HG03097 (cell line): ENCODE measurements at regions not wholly inside any gene's neighbourhood (a gene's known extent, or its start where the extent isn't known, plus 50 kb on each side); places are given as distances from the start of the nearest gene placed in this dataset.

Experiments
- ATAC-seq: cut with Tn5 transposase; IDR thresholded peaks from one replicate; pipeline ENCODE4 v1.9.1; 2021; ENCODE audit not compliant: unreplicated experiment, low FRiP score

DNA sequence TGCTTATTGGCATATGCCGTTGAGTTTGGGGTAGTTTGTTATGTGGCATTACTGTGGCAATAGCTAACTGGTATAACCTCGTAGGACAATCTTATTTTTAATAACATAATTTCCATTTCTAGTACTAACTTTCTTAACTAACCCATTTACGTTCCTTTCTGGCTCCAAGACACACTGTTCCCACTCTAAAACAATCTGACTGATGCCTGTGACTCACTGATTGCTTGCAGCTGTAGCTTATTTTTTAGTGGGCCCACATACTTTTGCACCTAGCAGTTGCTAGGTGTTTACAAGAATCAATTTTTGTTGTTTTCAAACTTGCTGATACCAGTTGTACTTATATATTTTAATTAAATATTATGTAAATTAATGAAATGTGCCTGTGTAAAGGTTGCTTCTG lies 52.2 kb downstream of the FAT3 start:
- no peak for ATAC-seq

- ATAC-seq, result no peak
Measured at GRCh38 chr11:92277871-92278270, 53.3 kb downstream of the FAT3 start.

- no peak for ATAC-seq
Measured at GRCh38 chr11:92278791-92279433, 54.3 kb downstream of the FAT3 start.

- no peak for ATAC-seq
Measured at GRCh38 chr11:92284107-92284506, 59.5 kb downstream of the FAT3 start.

GRCh38 chr11:92284558-92284957 lies 59.9 kb downstream of the FAT3 start:
- ATAC-seq, result no peak

DNA sequence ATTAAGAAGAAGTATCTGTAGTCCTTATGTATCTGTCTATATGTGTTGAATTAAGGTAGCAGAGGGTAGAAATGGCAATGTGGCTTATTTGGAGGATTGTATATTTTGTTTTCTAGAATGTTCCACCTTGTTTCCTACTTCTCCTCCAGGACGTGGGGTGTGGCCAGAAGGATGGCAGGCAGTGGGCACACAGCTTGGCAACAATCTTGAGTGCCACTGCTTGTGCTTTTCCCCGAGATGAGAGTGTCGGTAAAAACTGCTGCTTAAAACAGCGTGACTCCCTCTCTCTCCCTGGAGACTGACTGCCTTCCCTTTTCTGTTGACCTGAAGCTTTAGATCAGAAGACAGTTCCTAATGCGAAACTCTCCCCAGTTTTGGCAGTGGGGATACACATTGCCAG lies 61.2 kb downstream of the FAT3 start:
- ATAC-seq, result no peak

GRCh38 chr11:92286709-92287108 lies 62.1 kb downstream of the FAT3 start:
- ATAC-seq, result no peak

- no peak for ATAC-seq
Measured at GRCh38 chr11:92295175-92296137, 70.8 kb downstream of the FAT3 start.

- no peak for ATAC-seq
Measured at GRCh38 chr11:92296138-92296515, 71.5 kb downstream of the FAT3 start.

DNA sequence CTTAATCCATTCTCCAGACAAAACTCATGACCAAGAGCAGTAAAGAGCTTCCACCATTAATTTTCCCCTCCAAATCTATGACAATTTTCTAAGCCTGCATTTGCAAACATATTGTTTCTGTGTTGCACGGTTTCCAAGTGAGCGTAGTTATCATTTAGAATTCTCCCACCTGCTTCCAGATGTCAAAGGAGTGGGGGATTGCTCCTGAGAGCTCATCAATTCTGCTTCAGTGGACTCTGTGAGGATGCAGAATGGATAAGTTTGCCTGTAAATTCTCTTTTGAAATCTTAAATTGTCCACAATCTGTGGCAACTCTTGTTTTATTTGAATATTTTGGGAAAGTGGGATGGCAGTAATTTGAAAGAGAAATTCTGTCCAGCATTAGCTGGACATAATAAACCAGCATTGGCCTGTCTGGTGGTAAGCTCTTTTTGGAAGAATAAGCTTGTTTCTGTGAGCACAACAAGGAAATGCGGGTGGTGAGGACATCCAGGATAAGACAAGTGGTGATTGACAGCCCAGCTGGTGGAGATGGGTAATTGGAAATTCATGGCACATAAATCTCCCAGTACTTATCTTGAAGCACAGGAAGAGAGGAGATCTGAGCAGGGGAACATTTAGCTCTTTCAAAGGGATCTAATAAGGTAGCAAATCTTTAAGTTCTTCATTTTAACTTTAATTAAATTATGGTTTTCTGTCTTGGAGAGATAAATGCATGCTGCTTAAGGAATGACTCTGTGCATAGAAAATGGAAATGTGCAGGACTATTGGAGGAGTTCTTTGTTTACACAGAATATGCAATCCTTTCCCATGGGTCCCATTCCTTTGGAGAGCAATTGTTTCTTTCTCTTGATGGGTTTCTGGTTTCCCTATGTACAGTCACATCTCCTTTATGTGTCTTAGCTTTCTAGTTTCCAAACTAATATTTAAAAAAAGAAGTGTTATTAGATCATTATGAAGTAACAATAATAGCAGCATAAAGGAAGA lies 73.2 kb downstream of the FAT3 start:
- ATAC-seq, result no peak

GRCh38 chr11:92300876-92301275 lies 76.3 kb downstream of the FAT3 start:
- ATAC-seq, result no peak

DNA sequence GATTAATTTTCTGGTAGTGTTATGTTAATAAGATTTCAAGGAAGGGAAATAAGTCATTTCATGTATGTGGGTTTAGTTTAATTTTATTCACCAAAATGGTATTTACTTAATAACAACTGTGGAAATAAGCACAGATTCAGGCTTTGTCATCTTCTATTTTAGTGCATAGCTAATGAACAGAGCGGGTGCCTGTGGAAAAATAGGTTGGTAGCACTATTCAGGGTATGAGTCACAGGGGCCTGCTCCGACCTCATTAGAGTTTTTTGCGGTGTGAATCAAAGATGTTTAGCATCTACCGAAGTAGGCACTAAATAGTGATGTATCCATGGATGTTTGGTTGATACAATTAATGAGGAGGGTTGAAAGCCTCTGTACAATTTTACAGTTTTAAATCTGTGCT lies 78.2 kb downstream of the FAT3 start:
- no peak for ATAC-seq

DNA sequence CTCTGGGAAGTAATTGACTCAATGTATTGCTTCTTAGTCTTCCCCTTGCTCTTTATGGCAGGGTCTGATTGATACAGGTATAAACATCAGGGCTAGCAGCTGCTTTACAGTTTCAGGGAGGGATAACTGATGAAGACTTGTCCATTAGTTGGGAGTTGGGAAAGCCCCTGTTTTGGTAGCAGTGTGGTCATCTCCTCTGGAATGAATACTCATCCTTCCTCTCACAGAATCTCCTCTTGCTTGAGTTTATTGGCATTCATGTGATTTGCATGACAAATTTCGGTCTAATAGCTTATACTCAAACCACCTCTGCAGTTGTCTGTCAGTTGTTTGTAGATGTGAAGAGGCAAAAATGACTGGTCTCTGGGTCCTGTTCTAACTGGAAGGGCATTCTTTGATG lies 79.7 kb downstream of the FAT3 start:
- no peak for ATAC-seq

DNA sequence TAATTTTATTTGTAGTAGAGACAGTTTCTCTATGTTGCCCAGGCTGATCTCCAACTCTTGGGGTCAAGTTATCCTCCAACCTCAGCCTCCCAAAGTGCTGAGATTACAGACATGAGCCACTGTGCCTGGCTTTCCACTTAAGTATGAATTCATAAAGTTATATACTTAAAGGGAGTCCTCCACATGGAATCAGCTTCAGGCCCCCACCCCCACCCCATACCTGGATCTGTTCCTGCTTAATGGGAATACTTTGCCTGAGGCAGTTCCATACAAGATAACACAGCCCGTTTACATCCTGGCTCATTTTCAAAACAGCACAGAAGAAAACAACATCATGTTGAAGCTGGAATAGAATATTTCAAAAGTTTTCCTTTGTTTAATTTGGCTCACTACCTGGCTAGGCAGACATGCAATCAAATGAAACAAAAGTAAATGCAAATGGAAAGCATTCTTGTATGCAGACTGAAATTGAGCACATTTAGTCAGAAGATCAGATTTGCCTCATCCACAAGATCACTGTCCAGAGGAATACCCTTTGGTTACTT lies 82.4 kb downstream of the FAT3 start:
- ATAC-seq, result no peak

GRCh38 chr11:92308366-92308765 lies 83.7 kb downstream of the FAT3 start:
- ATAC-seq, result no peak

DNA sequence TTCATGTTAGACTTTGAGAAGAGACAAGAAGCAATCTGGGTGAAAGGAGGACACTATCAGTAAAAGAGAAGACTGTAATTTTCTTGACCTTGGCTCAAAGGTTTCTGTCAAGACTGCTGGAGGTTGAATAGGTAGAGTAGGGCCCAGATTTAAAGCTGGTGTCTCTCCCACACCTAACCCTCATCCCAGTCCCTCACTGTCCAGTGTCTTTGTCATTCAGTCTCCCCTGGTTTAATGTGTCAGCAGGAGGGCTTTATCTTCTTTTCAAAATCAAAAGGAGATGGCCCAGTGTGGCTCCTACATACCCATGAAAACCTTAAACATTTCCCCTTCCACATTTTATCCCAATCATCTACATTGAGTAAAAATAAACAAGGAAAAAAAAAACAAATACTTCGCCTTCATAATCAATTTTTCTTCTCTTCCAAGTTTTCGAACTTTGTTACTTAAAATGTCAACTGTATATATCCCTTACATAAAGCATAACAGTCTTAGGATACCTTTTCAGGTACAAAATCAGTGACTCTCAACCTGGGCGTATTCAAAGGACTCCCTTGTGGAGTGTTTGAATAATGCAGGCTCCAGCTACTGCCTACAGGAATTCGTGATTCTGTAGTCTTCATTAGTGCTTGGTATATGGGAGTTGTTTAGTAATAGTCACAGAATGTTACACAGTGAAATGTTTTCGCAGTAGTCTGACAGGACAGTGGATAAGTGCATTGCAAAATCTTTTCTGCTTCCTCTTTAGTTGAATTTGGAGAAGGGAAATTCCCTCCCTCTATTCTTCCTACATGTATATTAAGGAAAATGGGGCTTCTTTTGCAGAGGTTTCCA lies 87.2 kb downstream of the FAT3 start:
- no peak for ATAC-seq

DNA sequence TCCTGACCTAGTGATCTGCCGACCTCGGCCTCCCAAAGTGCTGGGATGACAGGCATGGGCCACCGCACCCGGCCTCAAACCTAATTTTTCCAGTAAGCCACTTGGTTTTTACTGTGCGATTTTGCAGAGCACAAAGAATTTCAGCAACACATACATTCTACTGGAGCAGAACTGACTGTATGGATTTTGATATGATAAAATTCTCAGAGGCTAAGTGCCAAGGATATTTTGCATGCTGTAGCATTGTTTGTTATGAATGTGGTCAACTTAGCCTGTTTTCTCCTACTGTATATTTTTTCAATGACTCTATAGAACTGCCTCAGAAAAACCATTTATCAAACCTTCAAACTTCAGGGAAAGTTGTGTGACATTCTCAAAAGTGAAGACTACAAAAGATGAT lies 89.2 kb downstream of the FAT3 start:
- ATAC-seq, result no peak

GRCh38 chr11:92314499-92314898 lies 89.9 kb downstream of the FAT3 start:
- ATAC-seq, result no peak

- ATAC-seq, result no peak
Measured at GRCh38 chr11:92316106-92316809, 91.6 kb downstream of the FAT3 start.
